Calu3 (cell line): ENCODE measurements at regions not wholly inside any gene's neighbourhood (a gene's known extent, or its start where the extent isn't known, plus 50 kb on each side); places are given as distances from the start of the nearest gene placed in this dataset.
A peak's percentile ranks its signal among the peaks of the same experiment; 100 is the strongest.

ENCODE experiments used
- BruUV-seq: library from RNA; stranded (reverse); fragments of 400-500 nt; replicated peaks from 2 replicates; lab custom pipeline; 2021; lab: Mats Ljungman, UMichigan
- CTCF ChIA-PET: fragments of 300-600 bp; sonication (Branson Sonifier 250); formaldehyde crosslinking; loops from one replicate; lab custom pipeline; 2022; ENCODE audit warnings: antibody characterized with exemption; lab: Charles Lee
- DNase-seq: peaks from one replicate; pipeline ENCODE4 v3.0.0; 2022
- H3K27ac Mint-ChIP-seq: one replicate; pipeline ENCODE4 v1.8.0; 2022; ENCODE audit warnings: mixed read lengths; ENCODE audit not compliant: unreplicated experiment
- H3K27me3 Mint-ChIP-seq: one replicate; pipeline ENCODE4 v1.8.0; 2022; ENCODE audit warnings: mixed read lengths; ENCODE audit not compliant: unreplicated experiment
- H3K36me3 Mint-ChIP-seq: one replicate; pipeline ENCODE4 v1.8.0; 2022; ENCODE audit warnings: mild to moderate bottlenecking, moderate library complexity, mixed read lengths; ENCODE audit not compliant: insufficient read depth, unreplicated experiment
- H3K4me1 Mint-ChIP-seq: one replicate; pipeline ENCODE4 v1.8.0; 2022; ENCODE audit warnings: mild to moderate bottlenecking, low read depth, mixed read lengths; ENCODE audit not compliant: unreplicated experiment
- H3K4me3 Mint-ChIP-seq: one replicate; pipeline ENCODE4 v1.8.0; 2022; ENCODE audit warnings: mild to moderate bottlenecking, low read depth, moderate library complexity, mixed read lengths; ENCODE audit not compliant: unreplicated experiment
- H3K9me3 Mint-ChIP-seq: one replicate; pipeline ENCODE4 v1.8.0; 2022; ENCODE audit warnings: low read depth, mixed read lengths; ENCODE audit not compliant: unreplicated experiment
- CTCF ChIP-seq: fragments of 200-600 bp; IDR thresholded peaks from one replicate; pipeline ENCODE4 v1.8.0; 2022; ENCODE audit warnings: antibody characterized with exemption; ENCODE audit not compliant: unreplicated experiment
- intact Hi-C: fragments of 100-400 bp; cut with micrococcal nuclease; formaldehyde crosslinking; loops from one replicate; pipeline ENCODE4 v1.10.0; 2022; ENCODE audit not compliant: unreplicated experiment

DNA sequence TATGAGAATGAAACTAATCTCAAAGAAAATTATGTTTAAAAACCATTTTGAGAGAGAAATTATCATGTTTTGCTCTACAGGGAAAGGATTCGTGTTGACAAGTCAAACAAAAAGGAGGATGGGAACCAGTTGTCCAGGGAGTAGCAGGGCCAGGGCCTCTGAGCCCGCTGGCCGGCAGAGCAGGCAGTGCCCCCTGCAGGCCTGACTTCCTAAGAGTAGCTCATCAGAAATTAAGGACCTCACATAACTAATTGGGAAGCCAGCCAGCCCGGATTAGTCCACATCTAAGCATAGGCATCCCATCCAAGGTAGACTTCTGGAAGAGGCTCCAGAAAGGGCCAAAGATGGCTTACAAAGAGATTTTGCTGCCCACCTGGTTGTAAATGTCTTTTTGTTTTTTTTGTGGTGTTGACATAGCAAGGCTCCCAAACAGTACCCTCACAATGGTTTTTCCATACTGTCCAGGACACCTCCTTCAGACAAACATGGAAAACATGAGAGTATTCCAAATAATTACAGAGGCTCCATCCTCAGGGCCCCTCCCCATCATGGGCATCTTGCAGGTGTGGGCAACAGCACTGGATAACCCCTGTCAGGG is 241.2 kb upstream of the TANK start:
- intact Hi-C loops: loop anchor here (1.0 to 5.0 kb wide), 3 partner anchors 167 to 592 kb away; no protein-coding TSS in a partner anchor
- Mint-ChIP-seq H3K9me3 (no peaks in the 10 kb centered on the region), H3K4me1 (no peaks in the 10 kb centered on the region), H3K27ac (peak overlapping the region; percentile 64), H3K27me3 (no peaks in the 10 kb centered on the region), H3K36me3 (no peaks in the 10 kb centered on the region), H3K4me3 (no peak overlapping the region)
- BruUV-seq: no TSS peak
- CTCF ChIA-PET: interaction anchor here (0.6 to 1.0 kb wide), 7 partner anchors 8 to 595 kb away, joined by 3 to 6 read pairs (median 3); no protein-coding TSS in a partner anchor
- peak; percentile 77 for TF ChIP-seq CTCF
- DNase-seq: peak; percentile 80

GRCh38 chr2:160920061-160920460 is 240.2 kb upstream of the TANK start:
- TF ChIP-seq CTCF: no peak
- no peaks in the 10 kb centered on the region for H3K9me3 Mint-ChIP-seq

GRCh38 chr2:160920791-160921303 is 239.4 kb upstream of the TANK start:
- Mint-ChIP-seq H3K9me3 (no peaks in the 10 kb centered on the region), H3K4me3 (no peak overlapping the region), H3K27ac (no peak overlapping the region), H3K36me3 (no peaks in the 10 kb centered on the region), H3K27me3 (no peaks in the 10 kb centered on the region), H3K4me1 (no peaks in the 10 kb centered on the region)
- intact Hi-C loops: no loop called here
- BruUV-seq: no TSS peak
- CTCF ChIA-PET: no interaction called here
- TF ChIP-seq CTCF: no peak
- DNase-seq: no peak

More at GRCh38 chr2:160920061-160920460, 240.2 kb upstream of the TANK start:
- no peaks in the 10 kb centered on the region for H3K27me3 Mint-ChIP-seq
- H3K27ac Mint-ChIP-seq: no peak overlapping the region
- DNase-seq: no peak
- no TSS peak for BruUV-seq
- no peaks in the 10 kb centered on the region for H3K4me1 Mint-ChIP-seq
- CTCF ChIA-PET: no interaction called here
- H3K4me3 Mint-ChIP-seq: no peak overlapping the region
- intact Hi-C loops: no loop called here
- no peaks in the 10 kb centered on the region for H3K36me3 Mint-ChIP-seq

DNA sequence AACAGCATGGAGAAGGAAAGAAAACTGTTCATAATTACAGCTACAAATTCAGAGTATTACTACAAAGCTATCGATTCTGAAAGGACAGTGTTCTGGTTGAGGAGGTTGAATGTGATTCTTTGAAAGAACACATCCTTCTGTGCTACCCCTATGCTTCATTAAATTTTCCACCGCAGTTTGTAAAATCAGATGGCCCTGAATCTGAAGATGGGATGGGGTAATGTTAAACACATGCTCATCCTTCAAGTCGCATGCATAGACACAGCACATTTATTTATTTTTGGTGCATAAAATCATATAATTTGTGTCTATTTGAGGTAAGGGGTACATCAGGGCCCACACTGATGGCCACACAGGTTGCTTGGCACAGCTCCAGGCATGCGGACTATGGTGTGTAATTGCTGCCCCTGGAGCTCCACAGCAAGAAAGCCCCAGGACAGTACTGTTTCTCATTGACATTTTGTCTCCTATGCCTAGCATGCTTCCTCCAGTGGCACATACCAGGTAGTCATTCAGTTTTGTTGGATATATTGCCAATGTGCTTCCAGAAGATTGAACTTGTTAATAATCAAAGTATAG is 238.8 kb upstream of the TANK start:
- no peak overlapping the region for H3K4me3 Mint-ChIP-seq
- DNase-seq: no peak
- H3K36me3 Mint-ChIP-seq: no peaks in the 10 kb centered on the region
- no peak overlapping the region for H3K27ac Mint-ChIP-seq
- no peaks in the 10 kb centered on the region for H3K9me3 Mint-ChIP-seq
- no peak for TF ChIP-seq CTCF
- intact Hi-C loops: no loop called here
- H3K27me3 Mint-ChIP-seq: no peaks in the 10 kb centered on the region
- no peaks in the 10 kb centered on the region for H3K4me1 Mint-ChIP-seq
- CTCF ChIA-PET: no interaction called here
- no TSS peak for BruUV-seq
